ENCODE measurements at regions not wholly inside any gene's neighbourhood (a gene's known extent, or its start where the extent isn't known, plus 50 kb on each side); places are given as distances from the start of the nearest gene placed in this dataset.

GRCh38 chr5:153432583-153432982 lies 57.9 kb upstream of the GRIA1 start:
- TF ChIP-seq CTCF (conservative IDR thresholded peaks at IDR 0.05; ENCODE audit: low read depth, low read length) (no peak), EZH2phosphoT487 (IDR thresholded peaks at IDR 0.05; ENCODE audit: borderline replicate concordance, low read length) (no peak)
